K562 (cell line): ENCODE measurements at regions not wholly inside any gene's neighbourhood (a gene's known extent, or its start where the extent isn't known, plus 50 kb on each side); places are given as distances from the start of the nearest gene placed in this dataset.

Experiments used
- ADNP ChIP-seq: fragments of 200-800 bp; sonication (Bioruptor generic); IDR thresholded peaks from 2 replicates; pipeline ENCODE4 v1.6.1; 2016; ENCODE audit warnings: missing genetic modification characterization, missing compliant biosample characterization
- CC2D1A ChIP-seq: fragments of 450-650 bp; IDR thresholded peaks from 2 replicates; pipeline ENCODE4 v1.6.1; 2017; ENCODE audit warnings: mild to moderate bottlenecking
- CTCF ChIP-seq, 3 experiments: IDR thresholded peaks in 2 of 3; conservative IDR thresholded peaks in 1 of 3; 2 replicates each; pipeline ENCODE4 v1.5.1; 2011 to 2012; ENCODE audit warnings: low read length in 3 of 3, mild to moderate bottlenecking in 3 of 3, control low read depth in 2 of 3, improper control_type of control experiment in 1 of 3, inconsistent platforms in 1 of 3, low read depth in 1 of 3, mixed read lengths in 1 of 3, moderate library complexity in 1 of 3; ENCODE audit not compliant: insufficient read depth in 2 of 3
- E2F8 ChIP-seq: fragments of 450-650 bp; IDR thresholded peaks from 2 replicates; pipeline ENCODE4 v1.7.1; 2018; ENCODE audit warnings: mild to moderate bottlenecking, low read depth; ENCODE audit not compliant: partially characterized antibody
- NFE2 ChIP-seq: IDR thresholded peaks from 2 replicates; pipeline ENCODE4 v1.6.1; 2014; ENCODE audit warnings: antibody characterized with exemption, low read depth
- PTBP1 ChIP-seq: fragments of 200-400 bp; formaldehyde crosslinking; IDR thresholded peaks from 2 replicates; pipeline ENCODE4 v1.6.1; 2017; ENCODE audit warnings: low read depth, low read length
- RAD21 ChIP-seq, 2 experiments: fragments of 250-450 bp in 1 of 2; fragments of 450-650 bp in 1 of 2; sonication (Bioruptor Pico) in 1 of 2; formaldehyde crosslinking in 1 of 2; IDR thresholded peaks in 1 of 2; conservative IDR thresholded peaks in 1 of 2; 2 replicates each; pipeline versions ENCODE4 v1.4.0 to v1.8.0; 2020 to 2022; ENCODE audit warnings: mild to moderate bottlenecking in 2 of 2, moderate library complexity in 1 of 2
- SMC3 ChIP-seq: conservative IDR thresholded peaks from 2 replicates; pipeline ENCODE4 v1.6.1; 2011; ENCODE audit warnings: low read depth, low read length, improper control_type of control experiment; ENCODE audit not compliant: insufficient read depth
- YY1 ChIP-seq, 3 experiments: IDR thresholded peaks; 2 replicates each; pipeline ENCODE4 v1.6.1; 2011; ENCODE audit warnings: low read length in 2 of 3, mild to moderate bottlenecking in 2 of 3, moderate library complexity in 2 of 3, borderline replicate concordance in 1 of 3, control low read depth in 1 of 3, low read depth in 1 of 3; ENCODE audit not compliant: insufficient read depth in 3 of 3, insufficient replicate concordance in 2 of 3, control insufficient read depth in 1 of 3, insufficient read length in 1 of 3; ENCODE audit errors: extremely low read depth in 1 of 3
- ZNF518B ChIP-seq: fragments of 250-450 bp; sonication (Bioruptor Pico); IDR thresholded peaks from 2 replicates; pipeline ENCODE4 v1.5.0; 2021; ENCODE audit warnings: mild to moderate bottlenecking, moderate library complexity

GRCh38 chr2:217510771-217511291 lies 492.0 kb downstream of the TNS1 start (continued):
- TF ChIP-seq ZNF518B, result no peak
- no peak for TF ChIP-seq PTBP1
- peak; percentile 41; the same call in 1 of the 2 replicates for TF ChIP-seq NFE2
- peak; percentile 63 to 76 (median 64); a peak in 5 of 6 replicates for TF ChIP-seq CTCF (IDR thresholded peaks at IDR 0.05 in 2 of 3, conservative IDR thresholded peaks at IDR 0.05 in 1 of 3; ENCODE audit: insufficient read depth in 2 of 3, low read depth in 1 of 3, low read length in 3 of 3)
- TF ChIP-seq RAD21 (CRISPR knock-in tag; conservative IDR thresholded peaks at IDR 0.05 in 1 of 2, IDR thresholded peaks at IDR 0.05 in 1 of 2), result peak; percentile 79 to 83
- TF ChIP-seq E2F8, result peak; percentile 22
- TF ChIP-seq ADNP, result no peak
- TF ChIP-seq CC2D1A, result 0 out of 2 replicates have a peak, but pooled peaks have one; percentile 40
- TF ChIP-seq SMC3, result peak; percentile 48
- TF ChIP-seq YY1 (IDR thresholded peaks at IDR 0.05; ENCODE audit: borderline replicate concordance in 1 of 3, control insufficient read depth in 1 of 3, extremely low read depth in 1 of 3, insufficient read depth in 3 of 3, insufficient read length in 1 of 3, insufficient replicate concordance in 2 of 3, low read depth in 1 of 3, low read length in 2 of 3), result peak in 2 of 3 experiments; percentile 13 to 25
